ENCODE measurements at regions not wholly inside any gene's neighbourhood (a gene's known extent, or its start where the extent isn't known, plus 50 kb on each side); places are given as distances from the start of the nearest gene placed in this dataset.

GRCh38 chr1:30035522-30036228 lies 687.7 kb downstream of the MATN1 start:
- DNase-seq (ENCODE audit: low spot score), result no peak

- DNase-seq (ENCODE audit: low spot score), result peak; percentile 50
Measured at GRCh38 chr1:30034627-30035521, 688.5 kb downstream of the MATN1 start.

GRCh38 chr1:30034105-30034626 lies 689.2 kb downstream of the MATN1 start:
- no peak for DNase-seq (ENCODE audit: low spot score)

- no peak for DNase-seq (ENCODE audit: low spot score)
Measured at GRCh38 chr1:30033256-30034104, 689.9 kb downstream of the MATN1 start.

- DNase-seq (ENCODE audit: low spot score), result no peak
Measured at GRCh38 chr1:30032302-30032701, 691.1 kb downstream of the MATN1 start.

- no peak for DNase-seq (ENCODE audit: low spot score)
Measured at GRCh38 chr1:30029677-30030076, 693.7 kb downstream of the MATN1 start.

- DNase-seq (ENCODE audit: low spot score), result no peak
Measured at GRCh38 chr1:30028939-30029338, 694.4 kb downstream of the MATN1 start.

- no peak for DNase-seq (ENCODE audit: low spot score)
Measured at GRCh38 chr1:30028283-30028682, 695.1 kb downstream of the MATN1 start.

- DNase-seq (ENCODE audit: low spot score), result no peak
Measured at GRCh38 chr1:30027247-30027646, 696.1 kb downstream of the MATN1 start.

- DNase-seq (ENCODE audit: low spot score), result no peak
Measured at GRCh38 chr1:30024411-30025195, 698.8 kb downstream of the MATN1 start.

GRCh38 chr1:30023339-30024022 lies 699.9 kb downstream of the MATN1 start:
- no peak for DNase-seq (ENCODE audit: low spot score)

GRCh38 chr1:30014031-30014430 lies 709.4 kb downstream of the MATN1 start:
- peak; percentile 7 for DNase-seq (ENCODE audit: low spot score)

- DNase-seq (ENCODE audit: low spot score), result no peak
Measured at GRCh38 chr1:30012455-30013440, 710.6 kb downstream of the MATN1 start.

- no peak for DNase-seq (ENCODE audit: low spot score)
Measured at GRCh38 chr1:30011970-30012369, 711.4 kb downstream of the MATN1 start.

GRCh38 chr1:30010506-30011106 lies 712.8 kb downstream of the MATN1 start:
- DNase-seq (ENCODE audit: low spot score), result no peak

- DNase-seq (ENCODE audit: low spot score), result no peak
Measured at GRCh38 chr1:30009720-30010119, 713.7 kb downstream of the MATN1 start.

- no peak for DNase-seq (ENCODE audit: low spot score)
Measured at GRCh38 chr1:30008998-30009657, 714.3 kb downstream of the MATN1 start.

GRCh38 chr1:30008372-30008997 lies 714.9 kb downstream of the MATN1 start:
- no peak for DNase-seq (ENCODE audit: low spot score)

Measured in Ammon's horn (tissue), 1 donor.